Endothelial cell of umbilical vein (primary cell): ENCODE measurements at regions not wholly inside any gene's neighbourhood (a gene's known extent, or its start where the extent isn't known, plus 50 kb on each side); places are given as distances from the start of the nearest gene placed in this dataset.

Source experiments
- BruUV-seq: library from RNA; stranded (reverse); fragments of 400-500 nt; replicated peaks from 2 replicates; lab custom pipeline; 2021; lab: Mats Ljungman, UMichigan
- CTCF ChIA-PET: fragments of 300-600, 350-600 bp; sonication (Branson Sonifier 250); formaldehyde crosslinking; loops from one replicate; lab custom pipeline; 2021; ENCODE audit warnings: antibody characterized with exemption, inconsistent platforms; lab: Charles Lee
- POLR2A ChIA-PET: fragments of 300-600, 350-600 bp; sonication (Branson Sonifier 250); formaldehyde crosslinking; loops from one replicate; lab custom pipeline; 2021; ENCODE audit warnings: antibody characterized with exemption, inconsistent platforms; lab: Charles Lee
- DNase-seq: peaks from one replicate; pipeline ENCODE4 v3.0.0-alpha.2; 2011; ENCODE audit warnings: low read depth, low spot score
- FAIRE-seq: peaks from 2 replicates; lab custom pipeline; 2011; peaks lifted over from hg19 to GRCh38; lab: Jason Lieb, UNC
- H2AFZ ChIP-seq: 2 replicates; pipeline ENCODE4 v1.6.0; 2012; ENCODE audit warnings: low read depth, low read length, control low read depth, inconsistent platforms
- H3K27ac ChIP-seq: 2 replicates; pipeline ENCODE4 v1.5.1; 2011; ENCODE audit warnings: low read depth, mild to moderate bottlenecking, control low read depth, low read length, moderate library complexity; ENCODE audit not compliant: insufficient read depth
- H3K27me3 ChIP-seq, 2 experiments: 2 replicates each; pipeline versions ENCODE4 v1.6.0 to v1.6.1; 2011; ENCODE audit warnings: low read length in 2 of 2, mixed read lengths in 1 of 2; ENCODE audit not compliant: control insufficient read depth in 2 of 2, insufficient read depth in 2 of 2
- H3K36me3 ChIP-seq, 2 experiments: 2 replicates in 1 of 2; 3 replicates in 1 of 2; pipeline ENCODE4 v1.5.1; 2011; ENCODE audit warnings: low read length in 2 of 2, mild to moderate bottlenecking in 1 of 2, moderate library complexity in 1 of 2; ENCODE audit not compliant: control insufficient read depth in 2 of 2, insufficient read depth in 2 of 2; ENCODE audit errors: extremely low read depth in 1 of 2
- H3K4me1 ChIP-seq: 3 replicates; pipeline ENCODE4 v1.5.1; 2011; ENCODE audit warnings: mild to moderate bottlenecking, low read length; ENCODE audit not compliant: control insufficient read depth, insufficient read depth; ENCODE audit errors: extremely low read depth
- H3K4me2 ChIP-seq: 2 replicates; pipeline ENCODE4 v1.6.1; 2011; ENCODE audit warnings: low read length, control low read depth, mixed read lengths; ENCODE audit not compliant: insufficient read depth
- H3K4me3 ChIP-seq, 3 experiments: fragments of 200-600 bp in 1 of 3; sonication (generic), shearing (Covaris generic) in 1 of 3; replicated peaks in 1 of 3; 2 replicates each; pipeline ENCODE4 v1.5.1; 2011 to 2016; ENCODE audit warnings: control low read depth in 3 of 3, low read length in 3 of 3, mild to moderate bottlenecking in 2 of 3, inconsistent platforms in 1 of 3, low read depth in 1 of 3, moderate library complexity in 1 of 3; ENCODE audit not compliant: insufficient read depth in 1 of 3
- H3K79me2 ChIP-seq: 2 replicates; pipeline ENCODE4 v1.6.0; 2012; ENCODE audit warnings: low read length, inconsistent platforms; ENCODE audit not compliant: control insufficient read depth, insufficient read depth
- H3K9ac ChIP-seq: replicated peaks from 2 replicates; pipeline ENCODE3; 2011; ENCODE audit warnings: low read length, control low read depth; ENCODE audit not compliant: insufficient read depth; ENCODE audit errors: extremely low read depth
- H3K9me1 ChIP-seq: replicated peaks from 3 replicates; pipeline ENCODE4 v1.6.0; 2011; ENCODE audit warnings: mild to moderate bottlenecking, low read length; ENCODE audit not compliant: control insufficient read depth, insufficient read depth; ENCODE audit errors: extremely low read depth
- H3K9me3 ChIP-seq: replicated peaks from 2 replicates; pipeline ENCODE4 v1.5.1; 2012; ENCODE audit warnings: low read length, inconsistent platforms; ENCODE audit not compliant: control insufficient read depth, insufficient read depth
- H4K20me1 ChIP-seq: replicated peaks from 2 replicates; pipeline ENCODE3; 2011; ENCODE audit warnings: mild to moderate bottlenecking, low read length; ENCODE audit not compliant: control insufficient read depth, insufficient read depth; ENCODE audit errors: extremely low read depth
- FOS ChIP-seq: IDR thresholded peaks from 2 replicates; pipeline ENCODE4 v1.6.1; 2011; ENCODE audit warnings: mild to moderate bottlenecking, low read length, moderate library complexity, borderline replicate concordance; ENCODE audit not compliant: insufficient read depth
- GATA2 ChIP-seq: IDR thresholded peaks from 2 replicates; pipeline ENCODE4 v1.7.0; 2011; ENCODE audit warnings: low read depth, mild to moderate bottlenecking, moderate library complexity, mixed read lengths, low read length; ENCODE audit not compliant: insufficient read length, insufficient read depth
- POLR2A ChIP-seq: IDR thresholded peaks from 2 replicates; pipeline ENCODE4 v1.6.1; 2012; ENCODE audit warnings: low read depth, mild to moderate bottlenecking, control low read depth, low read length
- POLR2AphosphoS5 ChIP-seq: IDR thresholded peaks from 2 replicates; pipeline ENCODE4 v1.6.1; 2012; ENCODE audit warnings: low read depth, mild to moderate bottlenecking, control low read depth, low read length, moderate library complexity; ENCODE audit not compliant: insufficient read depth
- dilution Hi-C: fragments of 300-500 bp; cut with MboI; formaldehyde crosslinking; loops from one replicate; pipeline ENCODE4 v1.15.0; 2019; ENCODE audit warnings: low sequenced_read_pairs; ENCODE audit not compliant: extremely low pct_ligation_motif_present
- intact Hi-C: fragments of 100-400 bp; cut with micrococcal nuclease; formaldehyde crosslinking; loops from one replicate; pipeline ENCODE4 v1.10.0; 2022
- TF ChIP-seq, protein P1 (sequence below): IDR thresholded peaks from 2 replicates; pipeline ENCODE4 v1.6.1; 2011; ENCODE audit not compliant: insufficient read depth, insufficient read length

DNA sequence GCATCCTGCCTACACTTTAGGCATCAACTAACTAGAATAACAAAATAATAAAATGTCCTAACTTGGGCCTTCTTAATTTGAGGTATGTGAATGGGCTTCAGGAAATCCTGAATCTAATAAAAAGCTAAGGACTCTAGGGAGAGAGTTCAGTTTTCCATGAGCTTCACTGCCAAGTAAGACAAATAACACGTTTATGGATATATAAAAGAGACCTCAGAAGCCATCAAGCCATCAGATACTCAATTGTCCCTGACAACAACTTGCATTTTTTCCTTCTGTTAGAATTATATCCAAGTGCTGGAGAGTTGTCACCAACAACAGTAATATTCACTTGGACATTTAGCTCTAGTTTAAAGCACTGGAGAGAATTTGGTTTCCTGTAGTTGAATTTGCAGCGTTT is 102.4 kb upstream of the IGSF10 start:
- H3K27me3 ChIP-seq, result no peaks in the 10 kb centered on the region
- H3K36me3 ChIP-seq, result no peaks in the 10 kb centered on the region
- POLR2A ChIA-PET, result no interaction called here
- H3K9me1 ChIP-seq, result no peaks in the 10 kb centered on the region
- TF ChIP-seq, protein P1, sequence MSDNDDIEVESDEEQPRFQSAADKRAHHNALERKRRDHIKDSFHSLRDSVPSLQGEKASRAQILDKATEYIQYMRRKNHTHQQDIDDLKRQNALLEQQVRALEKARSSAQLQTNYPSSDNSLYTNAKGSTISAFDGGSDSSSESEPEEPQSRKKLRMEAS, result no peak
- TF ChIP-seq FOS (no peak), POLR2AphosphoS5 (no peak)
- intact Hi-C loops (no loop called here), dilution Hi-C loops (no loop called here)
- H3K9me3 ChIP-seq, result no peaks in the 10 kb centered on the region
- no peak overlapping the region for H3K4me3 ChIP-seq
- no peak overlapping the region for H2AFZ ChIP-seq
- no TSS peak for BruUV-seq
- no peaks in the 10 kb centered on the region for H3K4me1 ChIP-seq
- DNase-seq (no peak), FAIRE-seq (no peak)
- H3K9ac ChIP-seq, result no peak overlapping the region
- H3K79me2 ChIP-seq, result no peaks in the 10 kb centered on the region
- H3K4me2 ChIP-seq, result no peak overlapping the region
- H3K27ac ChIP-seq, result no peak overlapping the region
- CTCF ChIA-PET, result interaction anchor here (1.2 to 1.3 kb wide), 2 partner anchors 15 to 18 kb away, joined by 3 read pairs; no protein-coding TSS in a partner anchor
- H4K20me1 ChIP-seq, result no peaks in the 10 kb centered on the region

DNA sequence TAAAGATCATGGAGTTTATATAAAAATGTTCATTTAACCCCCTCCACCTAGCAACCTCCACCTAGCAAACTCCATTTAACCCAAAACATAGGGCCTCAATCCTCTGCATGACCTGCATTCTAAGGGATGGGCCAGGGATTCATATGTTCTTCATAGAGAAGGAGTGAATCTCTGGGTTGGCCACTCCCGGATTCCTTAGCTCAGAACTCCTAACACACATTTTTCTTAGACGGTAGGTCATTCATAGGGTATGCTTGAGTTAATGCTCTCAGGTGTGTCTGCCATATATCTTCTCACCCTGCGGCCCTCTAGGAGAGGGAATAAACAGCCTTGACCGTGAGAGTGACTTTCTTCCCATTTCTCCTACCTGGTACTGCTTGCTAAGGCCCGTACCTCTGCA is 102.0 kb upstream of the IGSF10 start:
- dilution Hi-C loops, result no loop called here
- Histone ChIP-seq H3K4me2 (no peak overlapping the region), H3K4me1 (no peaks in the 10 kb centered on the region), H3K9me1 (no peaks in the 10 kb centered on the region), H3K9me3 (no peaks in the 10 kb centered on the region), H3K27me3 (no peaks in the 10 kb centered on the region), H3K36me3 (no peaks in the 10 kb centered on the region), H3K4me3 (no peak overlapping the region), H4K20me1 (no peaks in the 10 kb centered on the region), H3K79me2 (no peaks in the 10 kb centered on the region), H2AFZ (no peak overlapping the region), H3K27ac (no peak overlapping the region), H3K9ac (no peak overlapping the region)
- ChIA-PET CTCF (interaction anchor here (1.2 to 1.3 kb wide), 2 partner anchors 14 to 18 kb away, joined by 3 read pairs; no protein-coding TSS in a partner anchor), POLR2A (no interaction called here)
- intact Hi-C loops, result no loop called here
- BruUV-seq, result no TSS peak
- FAIRE-seq, result no peak
- no peak for DNase-seq
- no peak for TF ChIP-seq POLR2A
- TF ChIP-seq GATA2, result no peak
